ENCODE measurements at regions not wholly inside any gene's neighbourhood (a gene's known extent, or its start where the extent isn't known, plus 50 kb on each side); places are given as distances from the start of the nearest gene placed in this dataset.
A peak's percentile ranks its signal among the peaks of the same experiment; 100 is the strongest.
"Not testable (repeated sequence)": the region's sequence is repeated elsewhere in the genome, so short reads cannot be mapped to it uniquely, and the experiment has no call there.

DNA sequence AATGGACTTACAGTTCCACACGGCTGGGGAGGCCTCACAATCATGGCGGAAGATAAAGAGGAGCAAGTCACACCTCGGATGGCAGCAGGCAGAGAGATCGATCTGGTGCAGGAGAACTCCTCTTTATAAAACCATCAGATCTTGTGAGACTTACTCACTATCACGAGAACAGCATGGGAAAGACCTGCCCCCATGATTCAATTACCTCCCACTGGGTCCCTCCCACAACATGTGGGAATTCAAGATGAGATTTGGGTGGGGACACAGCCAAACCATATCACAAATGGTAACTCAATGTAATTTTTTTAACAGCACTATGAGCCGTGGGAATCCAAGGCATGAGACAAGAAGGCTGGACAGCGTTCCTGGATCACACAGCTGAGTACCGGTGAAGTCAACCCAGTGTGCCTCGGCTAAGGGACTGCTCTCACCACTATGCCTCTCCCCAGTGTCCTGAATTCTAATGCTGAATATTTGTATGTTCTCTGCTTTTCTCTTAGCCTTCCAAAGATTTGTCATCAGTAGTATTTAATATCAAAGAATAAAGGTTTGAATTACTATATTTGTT, 84.3 kb downstream of the IRS2 start:
- not testable (repeated sequence) for H3K18ac ChIP-seq (ENCODE audit: low read length); H3K14ac ChIP-seq (ENCODE audit: low read length); H3K4me1 ChIP-seq (ENCODE audit: control insufficient read depth in 2 of 2, insufficient read depth in 1 of 2, low read depth in 1 of 2, low read length in 2 of 2); H3K27me3 ChIP-seq (ENCODE audit: control insufficient read depth in 3 of 3, insufficient read depth in 3 of 3, low read depth in 1 of 3, low read length in 3 of 3); H3K9ac ChIP-seq (ENCODE audit: low read depth, low read length, poor library complexity); H2AFZ ChIP-seq (ENCODE audit: low read length); H3K4me2 ChIP-seq (ENCODE audit: insufficient read depth, low read length, poor library complexity, severe bottlenecking); H2BK5ac ChIP-seq (ENCODE audit: low read length); H3K23ac ChIP-seq (ENCODE audit: low read depth, low read length, poor library complexity); H3K4me3 ChIP-seq (ENCODE audit: low read length in 2 of 2); H3K79me1 ChIP-seq (ENCODE audit: low read depth, low read length); H2BK120ac ChIP-seq (ENCODE audit: low read depth, low read length); H3K9me3 ChIP-seq (replicated peaks in 1 of 2; ENCODE audit: control insufficient read depth in 2 of 2, insufficient read depth in 1 of 2, low read depth in 1 of 2, low read length in 2 of 2); H2BK12ac ChIP-seq (ENCODE audit: low read length); H3K27ac ChIP-seq (replicated peaks; ENCODE audit: low read length); H4K91ac ChIP-seq (ENCODE audit: low read depth, low read length, poor library complexity); H3K4ac ChIP-seq (ENCODE audit: low read length); H3K36me3 ChIP-seq (replicated peaks in 1 of 2; ENCODE audit: control insufficient read depth in 2 of 2, insufficient read depth in 2 of 2, low read length in 2 of 2); DNase-seq (ENCODE audit: low spot score); H4K8ac ChIP-seq (ENCODE audit: low read depth, low read length); H2AK5ac ChIP-seq (ENCODE audit: low read depth, low read length)
- WGBS, 2 donors (ENCODE audit: extremely low coverage in 2 of 2, insufficient read length in 2 of 2, insufficient replicate concordance in 1 of 2) = no CpG with 5 or more reads among the region's 9 CpGs
- H2BK15ac ChIP-seq (ENCODE audit: low read length) = peak overlapping the region; percentile 31

DNA sequence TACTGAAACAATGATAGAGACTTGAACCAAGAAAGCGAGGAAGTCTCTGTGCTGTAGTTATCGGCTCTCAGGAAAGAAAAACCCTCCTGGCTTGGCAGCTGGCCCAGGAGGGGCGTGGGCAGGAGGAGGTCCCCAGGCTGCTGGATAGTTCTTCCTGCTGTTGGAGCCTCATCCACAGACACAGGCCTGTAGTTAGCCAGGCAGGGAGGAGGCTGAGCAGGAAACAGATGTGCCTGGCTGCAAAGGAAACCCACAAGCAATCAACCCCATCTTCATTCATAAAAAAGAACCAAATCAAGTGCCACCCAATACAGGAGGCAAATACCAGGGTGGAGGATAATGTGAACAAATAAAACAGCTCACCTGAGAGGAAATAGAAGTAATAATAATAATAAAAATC, 86.2 kb downstream of the IRS2 start:
- Histone ChIP-seq H2AFZ (ENCODE audit: low read length) (peak overlapping the region; percentile 24), H3K14ac (ENCODE audit: low read length) (no peak overlapping the region), H3K79me1 (ENCODE audit: low read depth, low read length) (peaks cover 2% of the 10 kb centered on the region), H3K27ac (replicated peaks; ENCODE audit: low read length) (no peak overlapping the region), H3K4me1 (ENCODE audit: control insufficient read depth in 2 of 2, insufficient read depth in 1 of 2, low read depth in 1 of 2, low read length in 2 of 2) (no peaks in the 10 kb centered on the region), H4K91ac (ENCODE audit: low read depth, low read length, poor library complexity) (no peak overlapping the region), H3K9me3 (replicated peaks in 1 of 2; ENCODE audit: control insufficient read depth in 2 of 2, insufficient read depth in 1 of 2, low read depth in 1 of 2, low read length in 2 of 2) (peaks cover 0 to 5% of the 10 kb centered on the region in 2 donors), H3K4me2 (ENCODE audit: insufficient read depth, low read length, poor library complexity, severe bottlenecking) (no peak overlapping the region), H2BK5ac (ENCODE audit: low read length) (no peak overlapping the region), H2AK5ac (ENCODE audit: low read depth, low read length) (no peak overlapping the region), H3K18ac (ENCODE audit: low read length) (no peak overlapping the region), H3K23ac (ENCODE audit: low read depth, low read length, poor library complexity) (no peak overlapping the region), H3K4me3 (ENCODE audit: low read length in 2 of 2) (no peak overlapping the region), H3K27me3 (ENCODE audit: control insufficient read depth in 3 of 3, insufficient read depth in 3 of 3, low read depth in 1 of 3, low read length in 3 of 3) (no peaks in the 10 kb centered on the region), H2BK120ac (ENCODE audit: low read depth, low read length) (no peak overlapping the region), H2BK15ac (ENCODE audit: low read length) (no peak overlapping the region), H2BK12ac (ENCODE audit: low read length) (no peak overlapping the region), H3K4ac (ENCODE audit: low read length) (no peak overlapping the region), H3K36me3 (replicated peaks in 1 of 2; ENCODE audit: control insufficient read depth in 2 of 2, insufficient read depth in 2 of 2, low read length in 2 of 2) (no peaks in the 10 kb centered on the region), H4K8ac (ENCODE audit: low read depth, low read length) (no peak overlapping the region), H3K9ac (ENCODE audit: low read depth, low read length, poor library complexity) (no peak overlapping the region)
- WGBS, 2 donors (ENCODE audit: extremely low coverage in 2 of 2, insufficient read length in 2 of 2, insufficient replicate concordance in 1 of 2) = no CpG with 5 or more reads among the region's 3 CpGs
- DNase-seq (ENCODE audit: low spot score) = no peak

DNA sequence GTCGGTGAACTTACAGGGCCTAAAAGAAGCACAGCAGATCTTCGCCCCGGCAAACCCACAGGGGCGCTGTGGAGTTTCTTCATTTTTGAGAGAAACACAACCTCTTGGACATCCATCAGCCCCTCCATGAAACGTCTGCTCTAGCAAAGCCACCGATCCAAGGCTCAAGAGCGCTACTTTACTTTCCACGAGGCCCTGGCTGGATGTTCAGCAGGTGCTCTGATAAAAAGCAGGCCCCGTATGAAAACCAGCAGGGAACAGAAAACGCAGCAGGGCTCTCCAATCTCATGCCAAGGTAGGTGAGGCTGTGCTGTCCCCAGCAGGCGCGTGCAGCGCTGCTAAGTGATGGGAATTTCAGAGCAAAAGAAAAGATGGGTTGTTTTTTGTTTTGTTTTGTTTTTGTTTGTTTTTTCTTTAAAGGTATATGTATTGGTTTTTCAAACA, 86.7 kb downstream of the IRS2 start:
- Histone ChIP-seq H3K23ac (ENCODE audit: low read depth, low read length, poor library complexity) (no peak overlapping the region), H2BK12ac (ENCODE audit: low read length) (no peak overlapping the region), H2AK5ac (ENCODE audit: low read depth, low read length) (no peak overlapping the region), H3K18ac (ENCODE audit: low read length) (no peak overlapping the region), H3K4me1 (ENCODE audit: control insufficient read depth in 2 of 2, insufficient read depth in 1 of 2, low read depth in 1 of 2, low read length in 2 of 2) (no peaks in the 10 kb centered on the region), H3K4me2 (ENCODE audit: insufficient read depth, low read length, poor library complexity, severe bottlenecking) (no peak overlapping the region), H3K14ac (ENCODE audit: low read length) (no peak overlapping the region), H3K79me1 (ENCODE audit: low read depth, low read length) (peaks cover 2% of the 10 kb centered on the region), H2BK120ac (ENCODE audit: low read depth, low read length) (no peak overlapping the region), H3K36me3 (replicated peaks in 1 of 2; ENCODE audit: control insufficient read depth in 2 of 2, insufficient read depth in 2 of 2, low read length in 2 of 2) (no peaks in the 10 kb centered on the region), H3K27me3 (ENCODE audit: control insufficient read depth in 3 of 3, insufficient read depth in 3 of 3, low read depth in 1 of 3, low read length in 3 of 3) (no peaks in the 10 kb centered on the region), H2BK15ac (ENCODE audit: low read length) (no peak overlapping the region), H2AFZ (ENCODE audit: low read length) (no peak overlapping the region), H3K9ac (ENCODE audit: low read depth, low read length, poor library complexity) (no peak overlapping the region), H2BK5ac (ENCODE audit: low read length) (no peak overlapping the region), H3K4ac (ENCODE audit: low read length) (no peak overlapping the region), H3K27ac (replicated peaks; ENCODE audit: low read length) (no peak overlapping the region), H3K4me3 (ENCODE audit: low read length in 2 of 2) (no peak overlapping the region), H4K91ac (ENCODE audit: low read depth, low read length, poor library complexity) (no peak overlapping the region), H4K8ac (ENCODE audit: low read depth, low read length) (no peak overlapping the region), H3K9me3 (replicated peaks in 1 of 2; ENCODE audit: control insufficient read depth in 2 of 2, insufficient read depth in 1 of 2, low read depth in 1 of 2, low read length in 2 of 2) (peaks cover 0 to 5% of the 10 kb centered on the region in 2 donors)
- no peak for DNase-seq (ENCODE audit: low spot score)
- no CpG with 5 or more reads among the region's 13 CpGs for WGBS, 2 donors (ENCODE audit: extremely low coverage in 2 of 2, insufficient read length in 2 of 2, insufficient replicate concordance in 1 of 2)

DNA sequence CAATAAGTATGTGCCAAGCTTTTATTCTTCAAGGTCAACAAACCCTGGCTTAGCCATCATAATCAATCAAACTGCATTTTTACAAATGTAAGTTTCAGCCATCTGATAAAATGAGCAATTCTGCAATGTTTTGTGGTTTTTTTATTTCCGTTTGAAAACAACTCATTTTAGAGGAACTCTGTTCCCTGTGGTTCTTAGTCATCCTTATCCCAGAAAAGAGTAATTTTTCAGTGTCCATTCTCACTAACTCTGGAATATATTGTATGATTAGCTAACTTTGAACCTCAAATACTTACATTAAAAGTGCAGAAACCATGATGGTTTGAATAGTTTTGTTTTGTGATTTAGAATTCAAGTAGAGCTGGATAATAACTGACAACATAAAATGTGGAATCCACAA, 87.6 kb downstream of the IRS2 start:
- Histone ChIP-seq H3K27me3 (ENCODE audit: control insufficient read depth in 3 of 3, insufficient read depth in 3 of 3, low read depth in 1 of 3, low read length in 3 of 3) (no peaks in the 10 kb centered on the region), H3K9me3 (replicated peaks in 1 of 2; ENCODE audit: control insufficient read depth in 2 of 2, insufficient read depth in 1 of 2, low read depth in 1 of 2, low read length in 2 of 2) (no peaks in the 10 kb centered on the region), H3K18ac (ENCODE audit: low read length) (no peak overlapping the region), H3K79me1 (ENCODE audit: low read depth, low read length) (no peaks in the 10 kb centered on the region), H2BK120ac (ENCODE audit: low read depth, low read length) (no peak overlapping the region), H4K91ac (ENCODE audit: low read depth, low read length, poor library complexity) (no peak overlapping the region), H3K4me1 (ENCODE audit: control insufficient read depth in 2 of 2, insufficient read depth in 1 of 2, low read depth in 1 of 2, low read length in 2 of 2) (no peaks in the 10 kb centered on the region), H3K4me3 (ENCODE audit: low read length in 2 of 2) (no peak overlapping the region), H3K27ac (replicated peaks; ENCODE audit: low read length) (no peak overlapping the region), H2BK5ac (ENCODE audit: low read length) (no peak overlapping the region), H3K36me3 (replicated peaks in 1 of 2; ENCODE audit: control insufficient read depth in 2 of 2, insufficient read depth in 2 of 2, low read length in 2 of 2) (no peaks in the 10 kb centered on the region), H3K14ac (ENCODE audit: low read length) (no peak overlapping the region), H2BK15ac (ENCODE audit: low read length) (no peak overlapping the region), H3K9ac (ENCODE audit: low read depth, low read length, poor library complexity) (no peak overlapping the region), H2AFZ (ENCODE audit: low read length) (no peak overlapping the region), H4K8ac (ENCODE audit: low read depth, low read length) (no peak overlapping the region), H2AK5ac (ENCODE audit: low read depth, low read length) (no peak overlapping the region), H2BK12ac (ENCODE audit: low read length) (no peak overlapping the region), H3K4ac (ENCODE audit: low read length) (no peak overlapping the region), H3K23ac (ENCODE audit: low read depth, low read length, poor library complexity) (no peak overlapping the region), H3K4me2 (ENCODE audit: insufficient read depth, low read length, poor library complexity, severe bottlenecking) (no peak overlapping the region)
- no CpG with 5 or more reads among the region's 1 CpG for WGBS, 2 donors (ENCODE audit: extremely low coverage in 2 of 2, insufficient read length in 2 of 2, insufficient replicate concordance in 1 of 2)
- DNase-seq (ENCODE audit: low spot score) = no peak

All from neuronal stem cell (in vitro differentiated cells).